GM23338 (cell line): ENCODE measurements at regions not wholly inside any gene's neighbourhood (a gene's known extent, or its start where the extent isn't known, plus 50 kb on each side); places are given as distances from the start of the nearest gene placed in this dataset.

Experiments used
- ATAC-seq: fragments of 200-7000 bp; cut with Tn5 transposase; 3 replicates; pipeline ENCODE4 v1.9.1; 2020
- DNase-seq: peaks from one replicate; pipeline ENCODE4 v3.0.0-alpha.2; 2015; ENCODE audit warnings: low spot score
- H2AFZ ChIP-seq: fragments of 200-600 bp; sonication (generic); 2 replicates; pipeline ENCODE4 v1.8.0; 2016; ENCODE audit warnings: antibody characterized with exemption, mild to moderate bottlenecking, moderate library complexity
- H3F3A ChIP-seq: fragments of 200-600 bp; sonication (generic); replicated peaks from 2 replicates; pipeline ENCODE4 v1.8.0; 2017; ENCODE audit warnings: antibody characterized with exemption, mixed run types, low read depth
- H3K27ac ChIP-seq: fragments of 200-600 bp; sonication (generic); 2 replicates; pipeline ENCODE4 v1.6.1; 2016; ENCODE audit warnings: low read depth
- H3K27me3 ChIP-seq: fragments of 200-600 bp; sonication (generic); 2 replicates; pipeline ENCODE4 v1.8.0; 2016; ENCODE audit warnings: mild to moderate bottlenecking, mixed run types, moderate library complexity; ENCODE audit not compliant: insufficient read depth
- H3K36me3 ChIP-seq: fragments of 200-600 bp; sonication (generic); 2 replicates; pipeline ENCODE4 v1.8.0; 2016; ENCODE audit warnings: mild to moderate bottlenecking; ENCODE audit not compliant: insufficient read depth
- H3K4me1 ChIP-seq: fragments of 200-600 bp; sonication (generic); 2 replicates; pipeline ENCODE4 v1.8.0; 2016; ENCODE audit warnings: mild to moderate bottlenecking, moderate library complexity; ENCODE audit not compliant: insufficient read depth
- H3K4me2 ChIP-seq: fragments of 200-600 bp; sonication (generic); 2 replicates; pipeline ENCODE4 v1.7.1; 2017; ENCODE audit warnings: mixed run types
- H3K4me3 ChIP-seq: fragments of 200-600 bp; sonication (generic); 2 replicates; pipeline ENCODE4 v1.6.1; 2016; ENCODE audit warnings: mixed run types
- H3K79me2 ChIP-seq: fragments of 200-600 bp; sonication (generic); replicated peaks from 2 replicates; pipeline ENCODE4 v1.8.0; 2017; ENCODE audit warnings: mild to moderate bottlenecking; ENCODE audit not compliant: insufficient read depth
- H3K9me2 ChIP-seq: fragments of 200-600 bp; sonication (generic); 2 replicates; pipeline ENCODE4 v1.8.0; 2017; ENCODE audit not compliant: insufficient read depth
- H4K20me1 ChIP-seq: fragments of 200-600 bp; sonication (generic); replicated peaks from 2 replicates; pipeline ENCODE4 v1.8.0; 2017; ENCODE audit warnings: mild to moderate bottlenecking; ENCODE audit not compliant: insufficient read depth
- H3K27ac Mint-ChIP-seq: 2 replicates; pipeline ENCODE4 v1.8.0; 2020; ENCODE audit warnings: inconsistent platforms, mild to moderate bottlenecking, moderate library complexity, mixed read lengths
- H3K27me3 Mint-ChIP-seq: 3 replicates; pipeline ENCODE4 v1.8.0; 2022; ENCODE audit warnings: low read depth, mild to moderate bottlenecking, moderate library complexity, mixed read lengths, inconsistent platforms; ENCODE audit not compliant: insufficient read depth, poor library complexity
- H3K36me3 Mint-ChIP-seq: 3 replicates; pipeline ENCODE4 v1.8.0; 2021; ENCODE audit warnings: low read depth, mild to moderate bottlenecking, inconsistent platforms, moderate library complexity, mixed read lengths
- H3K4me1 Mint-ChIP-seq: 3 replicates; pipeline ENCODE4 v1.8.0; 2020; ENCODE audit warnings: mild to moderate bottlenecking, inconsistent platforms, mixed read lengths
- H3K4me3 Mint-ChIP-seq: 3 replicates; pipeline ENCODE4 v1.8.0; 2021; ENCODE audit warnings: moderate library complexity, mild to moderate bottlenecking, inconsistent platforms, mixed read lengths
- H3K9me3 Mint-ChIP-seq: 3 replicates; pipeline ENCODE4 v1.8.0; 2020; ENCODE audit warnings: moderate library complexity, mild to moderate bottlenecking, inconsistent platforms, mixed read lengths
- EZH2 ChIP-seq: fragments of 200-600 bp; sonication (generic); IDR thresholded peaks from one replicate; pipeline ENCODE4 v1.8.0; 2017; ENCODE audit warnings: antibody characterized with exemption, mild to moderate bottlenecking, low read depth; ENCODE audit not compliant: unreplicated experiment
- EZH2phosphoT487 ChIP-seq: fragments of 200-600 bp; sonication (generic); IDR thresholded peaks from one replicate; pipeline ENCODE4 v1.8.1; 2018; ENCODE audit warnings: antibody characterized with exemption; ENCODE audit not compliant: unreplicated experiment
- JUNB ChIP-seq: IDR thresholded peaks from one replicate; pipeline ENCODE4 v1.6.1; 2016; ENCODE audit warnings: antibody characterized with exemption; ENCODE audit not compliant: unreplicated experiment
- POLR2AphosphoS5 ChIP-seq: IDR thresholded peaks from 2 replicates; pipeline ENCODE4 v1.6.1; 2016; ENCODE audit warnings: antibody characterized with exemption, low read depth
- STAT1 ChIP-seq: IDR thresholded peaks from one replicate; pipeline ENCODE4 v1.6.1; 2016; ENCODE audit warnings: antibody characterized with exemption; ENCODE audit not compliant: unreplicated experiment
- ZNF114 ChIP-seq: fragments of 250-450 bp; sonication (Bioruptor Pico); IDR thresholded peaks from 2 replicates; pipeline ENCODE4 v1.5.0; 2020; ENCODE audit warnings: mild to moderate bottlenecking, moderate library complexity
- ZNF331 ChIP-seq: fragments of 250-450 bp; sonication (Bioruptor Pico); IDR thresholded peaks from 2 replicates; pipeline ENCODE4 v1.5.0; 2020; ENCODE audit warnings: low read depth, mild to moderate bottlenecking, moderate library complexity
- TF ChIP-seq, protein P1 (sequence below): fragments of 250-450 bp; sonication (Bioruptor Pico); IDR thresholded peaks from 2 replicates; pipeline ENCODE4 v1.5.0; 2020; ENCODE audit warnings: mild to moderate bottlenecking, moderate library complexity
- TF ChIP-seq, protein P2 (sequence below), 2 experiments: fragments of 200-600 bp in 1 of 2; sonication (generic) in 1 of 2; conservative IDR thresholded peaks; 2 replicates each; pipeline versions ENCODE4 v1.5.1 to v1.6.1; 2016 to 2017; ENCODE audit warnings: antibody characterized with exemption in 2 of 2, low read depth in 2 of 2, mild to moderate bottlenecking in 2 of 2, moderate library complexity in 1 of 2

DNA sequence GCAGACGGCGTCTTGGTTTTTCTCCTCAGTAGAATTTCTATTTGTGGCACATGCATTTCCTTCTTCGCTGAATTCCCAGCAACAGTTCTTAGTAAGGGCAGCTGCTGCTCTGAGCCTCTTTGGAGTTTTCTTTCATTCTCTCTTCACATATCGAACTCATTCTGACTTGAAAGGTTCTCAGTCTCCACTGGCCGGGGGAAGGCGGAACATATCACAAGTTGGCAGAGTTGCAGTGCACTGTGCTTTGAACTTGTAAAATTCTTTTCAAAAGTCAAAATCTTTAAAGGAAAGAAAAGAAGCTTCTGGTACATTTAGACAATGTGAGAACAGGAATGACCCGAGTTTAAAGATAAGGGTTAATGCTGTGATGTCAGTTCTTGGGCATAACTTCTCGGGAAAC, 286.1 kb upstream of the MAP3K7 start (continued):
- TF ChIP-seq, protein P1, sequence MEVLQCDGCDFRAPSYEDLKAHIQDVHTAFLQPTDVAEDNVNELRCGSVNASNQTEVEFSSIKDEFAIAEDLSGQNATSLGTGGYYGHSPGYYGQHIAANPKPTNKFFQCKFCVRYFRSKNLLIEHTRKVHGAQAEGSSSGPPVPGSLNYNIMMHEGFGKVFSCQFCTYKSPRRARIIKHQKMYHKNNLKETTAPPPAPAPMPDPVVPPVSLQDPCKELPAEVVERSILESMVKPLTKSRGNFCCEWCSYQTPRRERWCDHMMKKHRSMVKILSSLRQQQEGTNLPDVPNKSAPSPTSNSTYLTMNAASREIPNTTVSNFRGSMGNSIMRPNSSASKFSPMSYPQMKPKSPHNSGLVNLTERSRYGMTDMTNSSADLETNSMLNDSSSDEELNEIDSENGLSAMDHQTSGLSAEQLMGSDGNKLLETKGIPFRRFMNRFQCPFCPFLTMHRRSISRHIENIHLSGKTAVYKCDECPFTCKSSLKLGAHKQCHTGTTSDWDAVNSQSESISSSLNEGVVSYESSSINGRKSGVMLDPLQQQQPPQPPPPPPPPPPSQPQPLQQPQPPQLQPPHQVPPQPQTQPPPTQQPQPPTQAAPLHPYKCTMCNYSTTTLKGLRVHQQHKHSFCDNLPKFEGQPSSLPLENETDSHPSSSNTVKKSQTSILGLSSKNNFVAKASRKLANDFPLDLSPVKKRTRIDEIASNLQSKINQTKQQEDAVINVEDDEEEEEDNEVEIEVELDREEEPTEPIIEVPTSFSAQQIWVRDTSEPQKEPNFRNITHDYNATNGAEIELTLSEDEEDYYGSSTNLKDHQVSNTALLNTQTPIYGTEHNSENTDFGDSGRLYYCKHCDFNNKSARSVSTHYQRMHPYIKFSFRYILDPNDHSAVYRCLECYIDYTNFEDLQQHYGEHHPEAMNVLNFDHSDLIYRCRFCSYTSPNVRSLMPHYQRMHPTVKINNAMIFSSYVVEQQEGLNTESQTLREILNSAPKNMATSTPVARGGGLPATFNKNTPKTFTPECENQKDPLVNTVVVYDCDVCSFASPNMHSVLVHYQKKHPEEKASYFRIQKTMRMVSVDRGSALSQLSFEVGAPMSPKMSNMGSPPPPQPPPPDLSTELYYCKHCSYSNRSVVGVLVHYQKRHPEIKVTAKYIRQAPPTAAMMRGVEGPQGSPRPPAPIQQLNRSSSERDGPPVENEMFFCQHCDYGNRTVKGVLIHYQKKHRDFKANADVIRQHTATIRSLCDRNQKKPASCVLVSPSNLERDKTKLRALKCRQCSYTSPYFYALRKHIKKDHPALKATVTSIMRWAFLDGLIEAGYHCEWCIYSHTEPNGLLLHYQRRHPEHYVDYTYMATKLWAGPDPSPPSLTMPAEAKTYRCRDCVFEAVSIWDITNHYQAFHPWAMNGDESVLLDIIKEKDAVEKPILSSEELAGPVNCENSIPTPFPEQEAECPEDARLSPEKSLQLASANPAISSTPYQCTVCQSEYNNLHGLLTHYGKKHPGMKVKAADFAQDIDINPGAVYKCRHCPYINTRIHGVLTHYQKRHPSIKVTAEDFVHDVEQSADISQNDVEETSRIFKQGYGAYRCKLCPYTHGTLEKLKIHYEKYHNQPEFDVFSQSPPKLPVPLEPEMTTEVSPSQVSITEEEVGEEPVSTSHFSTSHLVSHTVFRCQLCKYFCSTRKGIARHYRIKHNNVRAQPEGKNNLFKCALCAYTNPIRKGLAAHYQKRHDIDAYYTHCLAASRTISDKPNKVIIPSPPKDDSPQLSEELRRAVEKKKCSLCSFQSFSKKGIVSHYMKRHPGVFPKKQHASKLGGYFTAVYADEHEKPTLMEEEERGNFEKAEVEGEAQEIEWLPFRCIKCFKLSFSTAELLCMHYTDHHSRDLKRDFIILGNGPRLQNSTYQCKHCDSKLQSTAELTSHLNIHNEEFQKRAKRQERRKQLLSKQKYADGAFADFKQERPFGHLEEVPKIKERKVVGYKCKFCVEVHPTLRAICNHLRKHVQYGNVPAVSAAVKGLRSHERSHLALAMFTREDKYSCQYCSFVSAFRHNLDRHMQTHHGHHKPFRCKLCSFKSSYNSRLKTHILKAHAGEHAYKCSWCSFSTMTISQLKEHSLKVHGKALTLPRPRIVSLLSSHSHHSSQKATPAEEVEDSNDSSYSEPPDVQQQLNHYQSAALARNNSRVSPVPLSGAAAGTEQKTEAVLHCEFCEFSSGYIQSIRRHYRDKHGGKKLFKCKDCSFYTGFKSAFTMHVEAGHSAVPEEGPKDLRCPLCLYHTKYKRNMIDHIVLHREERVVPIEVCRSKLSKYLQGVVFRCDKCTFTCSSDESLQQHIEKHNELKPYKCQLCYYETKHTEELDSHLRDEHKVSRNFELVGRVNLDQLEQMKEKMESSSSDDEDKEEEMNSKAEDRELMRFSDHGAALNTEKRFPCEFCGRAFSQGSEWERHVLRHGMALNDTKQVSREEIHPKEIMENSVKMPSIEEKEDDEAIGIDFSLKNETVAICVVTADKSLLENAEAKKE, result no peak
- no peak for TF ChIP-seq EZH2phosphoT487
- no peak for TF ChIP-seq ZNF114 (CRISPR knock-in tag)

DNA sequence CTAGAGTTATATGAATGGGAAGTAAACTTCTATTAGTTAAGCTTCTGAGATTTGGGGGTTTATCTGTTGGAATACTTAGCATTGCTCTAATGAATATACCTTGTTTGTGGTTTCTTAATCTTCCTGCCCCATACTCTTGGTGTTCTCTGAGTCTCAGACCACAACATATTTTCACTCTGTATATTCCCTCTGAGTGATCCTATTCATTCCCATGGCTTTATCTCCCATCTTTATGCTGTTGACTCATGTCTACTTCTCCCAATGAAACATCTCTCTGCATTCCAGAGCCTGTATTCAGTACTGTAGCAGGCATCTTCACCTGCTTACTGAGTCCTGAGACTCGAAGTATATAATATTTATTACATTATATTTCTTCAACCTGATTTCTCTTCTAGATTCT, 283.7 kb upstream of the MAP3K7 start:
- H3K27ac ChIP-seq, result no peak overlapping the region
- no peaks in the 10 kb centered on the region for H3K36me3 ChIP-seq
- Mint-ChIP-seq H3K36me3 (no peaks in the 10 kb centered on the region), H3K27me3 (no peaks in the 10 kb centered on the region), H3K27ac (no peak overlapping the region), H3K4me1 (no peaks in the 10 kb centered on the region), H3K9me3 (no peaks in the 10 kb centered on the region), H3K4me3 (no peak overlapping the region)
- peaks cover 16% of the 10 kb centered on the region for H3K9me2 ChIP-seq
- no peaks in the 10 kb centered on the region for H3K79me2 ChIP-seq
- H3K4me1 ChIP-seq, result no peaks in the 10 kb centered on the region
- no peak overlapping the region for H3K4me2 ChIP-seq
- ATAC-seq (no peak), DNase-seq (no peak)
- no peak overlapping the region for H2AFZ ChIP-seq
- H3K27me3 ChIP-seq, result no peaks in the 10 kb centered on the region
- H4K20me1 ChIP-seq, result no peaks in the 10 kb centered on the region
- H3F3A ChIP-seq, result no peaks in the 10 kb centered on the region
- no peak overlapping the region for H3K4me3 ChIP-seq
- TF ChIP-seq STAT1 (no peak), EZH2 (no peak), JUNB (no peak), POLR2AphosphoS5 (no peak), ZNF331 (no peak)
- TF ChIP-seq, protein P1, result no peak
- TF ChIP-seq, protein P2, sequence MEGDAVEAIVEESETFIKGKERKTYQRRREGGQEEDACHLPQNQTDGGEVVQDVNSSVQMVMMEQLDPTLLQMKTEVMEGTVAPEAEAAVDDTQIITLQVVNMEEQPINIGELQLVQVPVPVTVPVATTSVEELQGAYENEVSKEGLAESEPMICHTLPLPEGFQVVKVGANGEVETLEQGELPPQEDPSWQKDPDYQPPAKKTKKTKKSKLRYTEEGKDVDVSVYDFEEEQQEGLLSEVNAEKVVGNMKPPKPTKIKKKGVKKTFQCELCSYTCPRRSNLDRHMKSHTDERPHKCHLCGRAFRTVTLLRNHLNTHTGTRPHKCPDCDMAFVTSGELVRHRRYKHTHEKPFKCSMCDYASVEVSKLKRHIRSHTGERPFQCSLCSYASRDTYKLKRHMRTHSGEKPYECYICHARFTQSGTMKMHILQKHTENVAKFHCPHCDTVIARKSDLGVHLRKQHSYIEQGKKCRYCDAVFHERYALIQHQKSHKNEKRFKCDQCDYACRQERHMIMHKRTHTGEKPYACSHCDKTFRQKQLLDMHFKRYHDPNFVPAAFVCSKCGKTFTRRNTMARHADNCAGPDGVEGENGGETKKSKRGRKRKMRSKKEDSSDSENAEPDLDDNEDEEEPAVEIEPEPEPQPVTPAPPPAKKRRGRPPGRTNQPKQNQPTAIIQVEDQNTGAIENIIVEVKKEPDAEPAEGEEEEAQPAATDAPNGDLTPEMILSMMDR (conservative IDR thresholded peaks at IDR 0.05; ENCODE audit: low read depth in 2 of 2), result no peak
